ENCODE measurements at regions not wholly inside any gene's neighbourhood (a gene's known extent, or its start where the extent isn't known, plus 50 kb on each side); places are given as distances from the start of the nearest gene placed in this dataset.

DNA sequence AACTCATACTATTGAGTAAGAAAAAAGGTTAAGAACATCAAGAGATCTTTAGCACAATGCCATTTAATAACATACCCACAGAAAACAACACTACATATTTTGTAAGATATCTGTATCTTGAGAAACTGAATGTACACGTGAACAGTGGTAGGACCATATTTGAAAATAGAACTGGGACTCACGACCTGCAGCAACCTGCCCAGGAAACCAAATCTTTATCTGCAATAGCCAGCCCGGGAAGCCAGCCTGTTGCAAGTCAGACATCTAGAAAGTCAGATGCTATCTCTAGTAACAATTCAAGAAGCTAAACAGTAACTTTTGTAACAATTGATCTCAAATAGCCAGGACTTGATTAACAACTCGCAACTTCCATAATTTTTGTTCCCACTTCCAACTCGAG is 52.6 kb upstream of the SOD3 start:
- POLR2A ChIA-PET (ENCODE audit: unreplicated experiment): no interaction called here
- H3F3A ChIP-seq (ENCODE audit: low read length, unreplicated experiment): no peaks in the 10 kb centered on the region
- H3K27ac ChIP-seq (ENCODE audit: low read length): no peak overlapping the region
- no TSS peak for BruUV-seq (replicated peaks)
- intact Hi-C loops (cut with micrococcal nuclease): no loop called here
- DNase-seq (no peak), ATAC-seq (no peak)
- no peak overlapping the region for H3K4me3 ChIP-seq (ENCODE audit: low read length)
- H4K20me1 ChIP-seq (ENCODE audit: low read length): no peaks in the 10 kb centered on the region
- no peaks in the 10 kb centered on the region for H3K79me2 ChIP-seq (ENCODE audit: low read length)
- H3K9ac ChIP-seq (ENCODE audit: low read length): no peak overlapping the region
- no peak overlapping the region for H3K4me2 ChIP-seq (ENCODE audit: low read length)
- H2AFZ ChIP-seq (ENCODE audit: low read length): no peak overlapping the region
- CTCF ChIA-PET: no interaction called here
- no peaks in the 10 kb centered on the region for H3K9me2 ChIP-seq (replicated peaks; ENCODE audit: low read length)
- H3K4me1 ChIP-seq (ENCODE audit: insufficient read depth, low read length): peaks cover 12% of the 10 kb centered on the region
- no peaks in the 10 kb centered on the region for H3K36me3 ChIP-seq (ENCODE audit: low read depth, low read length)
- no peaks in the 10 kb centered on the region for H3K9me3 ChIP-seq (ENCODE audit: low read length)
- TF ChIP-seq, protein P1, sequence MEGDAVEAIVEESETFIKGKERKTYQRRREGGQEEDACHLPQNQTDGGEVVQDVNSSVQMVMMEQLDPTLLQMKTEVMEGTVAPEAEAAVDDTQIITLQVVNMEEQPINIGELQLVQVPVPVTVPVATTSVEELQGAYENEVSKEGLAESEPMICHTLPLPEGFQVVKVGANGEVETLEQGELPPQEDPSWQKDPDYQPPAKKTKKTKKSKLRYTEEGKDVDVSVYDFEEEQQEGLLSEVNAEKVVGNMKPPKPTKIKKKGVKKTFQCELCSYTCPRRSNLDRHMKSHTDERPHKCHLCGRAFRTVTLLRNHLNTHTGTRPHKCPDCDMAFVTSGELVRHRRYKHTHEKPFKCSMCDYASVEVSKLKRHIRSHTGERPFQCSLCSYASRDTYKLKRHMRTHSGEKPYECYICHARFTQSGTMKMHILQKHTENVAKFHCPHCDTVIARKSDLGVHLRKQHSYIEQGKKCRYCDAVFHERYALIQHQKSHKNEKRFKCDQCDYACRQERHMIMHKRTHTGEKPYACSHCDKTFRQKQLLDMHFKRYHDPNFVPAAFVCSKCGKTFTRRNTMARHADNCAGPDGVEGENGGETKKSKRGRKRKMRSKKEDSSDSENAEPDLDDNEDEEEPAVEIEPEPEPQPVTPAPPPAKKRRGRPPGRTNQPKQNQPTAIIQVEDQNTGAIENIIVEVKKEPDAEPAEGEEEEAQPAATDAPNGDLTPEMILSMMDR (conservative IDR thresholded peaks at IDR 0.05; ENCODE audit: low read depth, low read length): no peak
- TF ChIP-seq EZH2phosphoT487 (IDR thresholded peaks at IDR 0.05; ENCODE audit: borderline replicate concordance, low read length) (no peak), EZH2 (IDR thresholded peaks at IDR 0.05; ENCODE audit: low read length, unreplicated experiment) (no peak)
- no peaks in the 10 kb centered on the region for H3K27me3 ChIP-seq (ENCODE audit: low read length)

- Histone ChIP-seq H3K9me2 (replicated peaks; ENCODE audit: low read length) (no peaks in the 10 kb centered on the region), H3K4me1 (ENCODE audit: insufficient read depth, low read length) (peaks cover 16% of the 10 kb centered on the region), H3K27ac (ENCODE audit: low read length) (no peak overlapping the region), H3K4me2 (ENCODE audit: low read length) (no peak overlapping the region), H2AFZ (ENCODE audit: low read length) (no peak overlapping the region), H3K9me3 (ENCODE audit: low read length) (no peaks in the 10 kb centered on the region), H4K20me1 (ENCODE audit: low read length) (no peaks in the 10 kb centered on the region), H3K79me2 (ENCODE audit: low read length) (no peaks in the 10 kb centered on the region), H3K9ac (ENCODE audit: low read length) (no peak overlapping the region), H3K4me3 (ENCODE audit: low read length) (no peak overlapping the region), H3K27me3 (ENCODE audit: low read length) (no peaks in the 10 kb centered on the region), H3F3A (ENCODE audit: low read length, unreplicated experiment) (no peaks in the 10 kb centered on the region), H3K36me3 (ENCODE audit: low read depth, low read length) (no peaks in the 10 kb centered on the region)
- ATAC-seq: no peak
- ChIA-PET CTCF (no interaction called here), POLR2A (ENCODE audit: unreplicated experiment) (no interaction called here)
- DNase-seq: no peak
- TF ChIP-seq, protein P1 (conservative IDR thresholded peaks at IDR 0.05; ENCODE audit: low read depth, low read length): no peak
- TF ChIP-seq EZH2phosphoT487 (IDR thresholded peaks at IDR 0.05; ENCODE audit: borderline replicate concordance, low read length) (no peak), EZH2 (IDR thresholded peaks at IDR 0.05; ENCODE audit: low read length, unreplicated experiment) (no peak)
- intact Hi-C loops (cut with micrococcal nuclease): no loop called here
- BruUV-seq (replicated peaks): no TSS peak
These were observed 52.2 kb upstream of the SOD3 start for GRCh38 chr4:24743206-24743605.

- no peaks in the 10 kb centered on the region for H3K27me3 ChIP-seq (ENCODE audit: low read length)
- H3K36me3 ChIP-seq (ENCODE audit: low read depth, low read length): no peaks in the 10 kb centered on the region
- H3K4me1 ChIP-seq (ENCODE audit: insufficient read depth, low read length): peaks cover 19% of the 10 kb centered on the region
- H2AFZ ChIP-seq (ENCODE audit: low read length): no peak overlapping the region
- no peaks in the 10 kb centered on the region for H3K9me2 ChIP-seq (replicated peaks; ENCODE audit: low read length)
- POLR2A ChIA-PET (ENCODE audit: unreplicated experiment): no interaction called here
- H3K4me2 ChIP-seq (ENCODE audit: low read length): no peak overlapping the region
- no peaks in the 10 kb centered on the region for H3F3A ChIP-seq (ENCODE audit: low read length, unreplicated experiment)
- H3K79me2 ChIP-seq (ENCODE audit: low read length): no peaks in the 10 kb centered on the region
- no peak overlapping the region for H3K9ac ChIP-seq (ENCODE audit: low read length)
- TF ChIP-seq EZH2 (IDR thresholded peaks at IDR 0.05; ENCODE audit: low read length, unreplicated experiment): no peak
- TF ChIP-seq EZH2phosphoT487 (IDR thresholded peaks at IDR 0.05; ENCODE audit: borderline replicate concordance, low read length): no peak
- TF ChIP-seq, protein P1 (conservative IDR thresholded peaks at IDR 0.05; ENCODE audit: low read depth, low read length): no peak
- intact Hi-C loops (cut with micrococcal nuclease): no loop called here
- ATAC-seq (no peak), DNase-seq (no peak)
- H3K4me3 ChIP-seq (ENCODE audit: low read length): no peak overlapping the region
- no peaks in the 10 kb centered on the region for H3K9me3 ChIP-seq (ENCODE audit: low read length)
- no peak overlapping the region for H3K27ac ChIP-seq (ENCODE audit: low read length)
- no peaks in the 10 kb centered on the region for H4K20me1 ChIP-seq (ENCODE audit: low read length)
- no TSS peak for BruUV-seq (replicated peaks)
- CTCF ChIA-PET: no interaction called here
These were observed 51.4 kb upstream of the SOD3 start for GRCh38 chr4:24743927-24744326.

Measured in PC-3 (cell line).